ENCODE measurements at regions not wholly inside any gene's neighbourhood (a gene's known extent, or its start where the extent isn't known, plus 50 kb on each side); places are given as distances from the start of the nearest gene placed in this dataset.

GRCh38 chr17:5809580-5810188 is 225.4 kb upstream of the NLRP1 start:
- TF ChIP-seq POLR2A (IDR thresholded peaks at IDR 0.05), result no peak
- no peak for TF ChIP-seq CTCF (IDR thresholded peaks at IDR 0.05)
- TF ChIP-seq POLR2AphosphoS5 (IDR thresholded peaks at IDR 0.05; ENCODE audit: insufficient read depth in 1 of 2, low read depth in 1 of 2), result no peak
- no peak overlapping the region for H3K4me3 ChIP-seq
- no peaks in the 10 kb centered on the region for H3K9me3 ChIP-seq
- no peak overlapping the region for H3K27ac ChIP-seq
- H3K36me3 ChIP-seq, result no peaks in the 10 kb centered on the region
- no peaks in the 10 kb centered on the region for H3K4me1 ChIP-seq
- intact Hi-C loops (cut with DNase I), result no loop called here
- no peaks in the 10 kb centered on the region for H3K27me3 ChIP-seq
- peak in 1 of 2 donors; percentile 28 for DNase-seq (ENCODE audit: extremely low spot score in 2 of 2)

GRCh38 chr17:5812590-5812989 is 228.3 kb upstream of the NLRP1 start:
- peak in 1 of 2 donors; percentile 61 for DNase-seq (ENCODE audit: extremely low spot score in 2 of 2)
- H3K27me3 ChIP-seq, result no peaks in the 10 kb centered on the region
- H3K36me3 ChIP-seq, result no peaks in the 10 kb centered on the region
- no peak overlapping the region for H3K27ac ChIP-seq
- H3K9me3 ChIP-seq, result no peaks in the 10 kb centered on the region
- H3K4me1 ChIP-seq, result no peaks in the 10 kb centered on the region
- intact Hi-C loops (cut with DNase I), result no loop called here
- TF ChIP-seq POLR2A (IDR thresholded peaks at IDR 0.05) (no peak), CTCF (IDR thresholded peaks at IDR 0.05) (no peak), POLR2AphosphoS5 (IDR thresholded peaks at IDR 0.05; ENCODE audit: insufficient read depth in 1 of 2, low read depth in 1 of 2) (no peak)
- no peak overlapping the region for H3K4me3 ChIP-seq

- H3K9me3 ChIP-seq, result no peaks in the 10 kb centered on the region
- peak in 1 of 2 donors; percentile 77 for DNase-seq (ENCODE audit: extremely low spot score in 2 of 2)
- no peaks in the 10 kb centered on the region for H3K27me3 ChIP-seq
- no peaks in the 10 kb centered on the region for H3K4me1 ChIP-seq
- no peaks in the 10 kb centered on the region for H3K36me3 ChIP-seq
- intact Hi-C loops (cut with DNase I), result no loop called here
- no peak overlapping the region for H3K4me3 ChIP-seq
- TF ChIP-seq POLR2AphosphoS5 (IDR thresholded peaks at IDR 0.05; ENCODE audit: insufficient read depth in 1 of 2, low read depth in 1 of 2) (no peak), POLR2A (IDR thresholded peaks at IDR 0.05) (no peak), CTCF (IDR thresholded peaks at IDR 0.05) (no peak)
- H3K27ac ChIP-seq, result no peak overlapping the region
These were observed 229.0 kb upstream of the NLRP1 start for GRCh38 chr17:5813357-5813756.

GRCh38 chr17:5815396-5815795 is 231.1 kb upstream of the NLRP1 start:
- intact Hi-C loops (cut with DNase I), result no loop called here
- no peak for TF ChIP-seq POLR2AphosphoS5 (IDR thresholded peaks at IDR 0.05; ENCODE audit: insufficient read depth in 1 of 2, low read depth in 1 of 2)
- TF ChIP-seq CTCF (IDR thresholded peaks at IDR 0.05), result no peak
- no peak for TF ChIP-seq POLR2A (IDR thresholded peaks at IDR 0.05)
- Histone ChIP-seq H3K4me3 (no peak overlapping the region), H3K9me3 (no peaks in the 10 kb centered on the region), H3K4me1 (no peaks in the 10 kb centered on the region), H3K27ac (no peak overlapping the region), H3K36me3 (no peaks in the 10 kb centered on the region), H3K27me3 (no peaks in the 10 kb centered on the region)
- DNase-seq (ENCODE audit: extremely low spot score in 2 of 2), result peak; percentile 46 to 60

- no peaks in the 10 kb centered on the region for H3K4me1 ChIP-seq
- H3K4me3 ChIP-seq, result no peak overlapping the region
- no peaks in the 10 kb centered on the region for H3K27me3 ChIP-seq
- intact Hi-C loops (cut with DNase I), result no loop called here
- no peaks in the 10 kb centered on the region for H3K36me3 ChIP-seq
- no peaks in the 10 kb centered on the region for H3K9me3 ChIP-seq
- no peak for TF ChIP-seq POLR2AphosphoS5 (IDR thresholded peaks at IDR 0.05; ENCODE audit: insufficient read depth in 1 of 2, low read depth in 1 of 2)
- TF ChIP-seq CTCF (IDR thresholded peaks at IDR 0.05), result no peak
- TF ChIP-seq POLR2A (IDR thresholded peaks at IDR 0.05), result no peak
- no peak overlapping the region for H3K27ac ChIP-seq
- DNase-seq (ENCODE audit: extremely low spot score in 2 of 2), result peak; percentile 25 to 49
These were observed 232.3 kb upstream of the NLRP1 start for GRCh38 chr17:5816491-5817070.
